C4-2B (cell line): ENCODE measurements at regions not wholly inside any gene's neighbourhood (a gene's known extent, or its start where the extent isn't known, plus 50 kb on each side); places are given as distances from the start of the nearest gene placed in this dataset.

ENCODE experiments used
- CTCF ChIP-seq: fragments of 450-650 bp; conservative IDR thresholded peaks from 2 replicates; pipeline ENCODE4 v1.5.1; 2017; ENCODE audit warnings: mild to moderate bottlenecking
- ZFX ChIP-seq: fragments of 450-650 bp; IDR thresholded peaks from 2 replicates; pipeline ENCODE4 v1.6.1; 2017

- no peak for TF ChIP-seq CTCF
- TF ChIP-seq ZFX = no peak
Measured at GRCh38 chr18:22865354-22866116, 67.6 kb upstream of the RBBP8 start.
